ENCODE measurements at regions not wholly inside any gene's neighbourhood (a gene's known extent, or its start where the extent isn't known, plus 50 kb on each side); places are given as distances from the start of the nearest gene placed in this dataset.
A peak's percentile ranks its signal among the peaks of the same experiment; 100 is the strongest.

GRCh38 chr9:14417237-14417636 lies 103.3 kb upstream of the NFIB start:
- 94% methylated on average over 3 of the region's 3 CpGs; no CpG with 5 or more reads in 1 of the 2 experiments for WGBS, 2 experiments (ENCODE audit: extremely low coverage in 1 of 2, insufficient coverage in 1 of 2, insufficient read length in 1 of 2, insufficient replicate concordance in 2 of 2, low coverage in 1 of 2, low lambda C conversion rate in 2 of 2, missing lambda C conversion rate in 1 of 2)
- Histone ChIP-seq H2AFZ (ENCODE audit: low read length) (no peak overlapping the region), H3K36me3 (ENCODE audit: control insufficient read depth in 2 of 4, insufficient read depth in 4 of 4, low read length in 3 of 4) (no peaks in the 10 kb centered on the region), H2BK20ac (ENCODE audit: low read length) (no peak overlapping the region), H3K14ac (ENCODE audit: insufficient read length) (no peak overlapping the region), H3K18ac (ENCODE audit: extremely low read depth, low read length) (no peak overlapping the region), H3K56ac (replicated peaks; ENCODE audit: insufficient read length, low read depth, low read length) (no peak overlapping the region), H2AK5ac (ENCODE audit: low read depth, low read length) (no peak overlapping the region), H4K20me1 (replicated peaks in 1 of 2; ENCODE audit: control insufficient read depth in 1 of 2, insufficient read depth in 2 of 2, low read length in 2 of 2) (no peaks in the 10 kb centered on the region), H3K4me3 (ENCODE audit: extremely low read depth in 1 of 4, insufficient read depth in 2 of 4, low read depth in 3 of 4, low read length in 4 of 4) (no peak overlapping the region), H2BK12ac (ENCODE audit: low read depth, low read length) (no peak overlapping the region), H4K8ac (ENCODE audit: extremely low read depth, insufficient read depth, low read length) (no peak overlapping the region), H3K23ac (ENCODE audit: insufficient read length) (no peak overlapping the region), H3K23me2 (ENCODE audit: low read depth, low read length) (no peaks in the 10 kb centered on the region), H4K91ac (replicated peaks; ENCODE audit: insufficient read length, low read length) (no peak overlapping the region), H2BK5ac (ENCODE audit: low read depth, low read length) (no peak overlapping the region), H3K9me3 (ENCODE audit: insufficient read depth in 2 of 2, low read depth in 1 of 2, low read length in 1 of 2) (no peaks in the 10 kb centered on the region), H3K79me1 (ENCODE audit: low read depth, low read length) (no peaks in the 10 kb centered on the region), H3K27me3 (replicated peaks in 1 of 4; ENCODE audit: control insufficient read depth in 3 of 4, extremely low read depth in 1 of 4, insufficient read depth in 3 of 4, low read length in 3 of 4) (no peaks in the 10 kb centered on the region), H3K4me1 (replicated peaks in 1 of 4; ENCODE audit: control insufficient read depth in 3 of 4, insufficient read depth in 4 of 4, low read length in 3 of 4) (peaks cover 3 to 9% (median 7%) of the 10 kb centered on the region in 4 experiments), H2BK15ac (ENCODE audit: low read length) (no peak overlapping the region), H3K27ac (ENCODE audit: low read depth, low read length) (no peak overlapping the region), H2BK120ac (replicated peaks; ENCODE audit: low read depth, low read length) (peak overlapping the region; percentile 60), H4K5ac (ENCODE audit: insufficient read length, low read depth, low read length) (no peak overlapping the region), H3K4ac (replicated peaks; ENCODE audit: insufficient read length, low read depth, low read length) (no peak overlapping the region), H3K79me2 (ENCODE audit: control insufficient read depth in 1 of 2, insufficient read depth in 2 of 2, low read length in 2 of 2) (no peaks in the 10 kb centered on the region), H3K9ac (replicated peaks in 1 of 4; ENCODE audit: extremely low read depth in 1 of 4, low read depth in 3 of 4, low read length in 3 of 4) (no peak overlapping the region), H3K4me2 (ENCODE audit: insufficient read depth in 1 of 2, low read depth in 2 of 2, low read length in 2 of 2) (no peak overlapping the region)
- ChIA-PET CTCF (ENCODE audit: partially characterized antibody) (interaction anchor here (3.1 kb wide), 1 partner anchor 11 kb away, joined by 18 read pairs; no protein-coding TSS in a partner anchor), POLR2A (ENCODE audit: partially characterized antibody) (no interaction called here)
- DNase-seq (ENCODE audit: low read depth in 1 of 2, low spot score in 2 of 2) (no peak), FAIRE-seq (no peak)
- TF ChIP-seq SP1 (IDR thresholded peaks at IDR 0.05; ENCODE audit: low read depth, low read length) (no peak), MAX (IDR thresholded peaks at IDR 0.05) (no peak), CHD1 (IDR thresholded peaks at IDR 0.05; ENCODE audit: low read depth, low read length) (no peak), CBX5 (IDR thresholded peaks at IDR 0.05; ENCODE audit: low read depth, low read length) (no peak), HDAC6 (IDR thresholded peaks at IDR 0.05; ENCODE audit: low read depth, low read length) (no peak), KDM5A (IDR thresholded peaks at IDR 0.05; ENCODE audit: low read length) (no peak), ZNF274 (IDR thresholded peaks at IDR 0.05; ENCODE audit: borderline replicate concordance, extremely low read depth, low read length) (no peak), RNF2 (IDR thresholded peaks at IDR 0.05; ENCODE audit: borderline replicate concordance, low read depth, low read length, missing control alignments, poor library complexity, severe bottlenecking) (no peak), POLR2A (IDR thresholded peaks at IDR 0.05; ENCODE audit: control extremely low read depth in 1 of 2, low read depth in 2 of 2, low read length in 2 of 2) (no peak), ASH2L (IDR thresholded peaks at IDR 0.05; ENCODE audit: low read length) (no peak), RBBP5 (IDR thresholded peaks at IDR 0.05; ENCODE audit: borderline replicate concordance, low read depth, low read length) (no peak), CEBPB (IDR thresholded peaks at IDR 0.05; ENCODE audit: low read depth, low read length) (no peak), SP2 (IDR thresholded peaks at IDR 0.05; ENCODE audit: low read length) (no peak), FOSL1 (IDR thresholded peaks at IDR 0.05; ENCODE audit: insufficient read depth, low read depth, low read length) (no peak), BCL11A (IDR thresholded peaks at IDR 0.05; ENCODE audit: low read depth in 2 of 2, low read length in 2 of 2) (no peak), SIN3A (conservative IDR thresholded peaks at IDR 0.05 in 1 of 2, IDR thresholded peaks at IDR 0.05 in 1 of 2; ENCODE audit: low read depth in 1 of 2, low read length in 2 of 2) (no peak)
